DND-41 (cell line): ENCODE measurements at regions not wholly inside any gene's neighbourhood (a gene's known extent, or its start where the extent isn't known, plus 50 kb on each side); places are given as distances from the start of the nearest gene placed in this dataset.
A peak's percentile ranks its signal among the peaks of the same experiment; 100 is the strongest.

ENCODE experiments used
- ATAC-seq: fragments of 200-7000 bp; cut with Tn5 transposase; 3 replicates; pipeline ENCODE4 v1.9.1; 2021; ENCODE audit warnings: low read depth; ENCODE audit not compliant: insufficient read depth
- DNase-seq: peaks from one replicate; pipeline ENCODE4 v3.0.0-alpha.2; 2020
- H2AFZ ChIP-seq: 2 replicates; pipeline ENCODE4 v1.6.0; 2012; ENCODE audit warnings: low read depth, low read length
- H3K27ac ChIP-seq: 2 replicates; pipeline ENCODE4 v1.5.1; 2012; ENCODE audit warnings: low read length, inconsistent platforms
- H3K27me3 ChIP-seq: fragments of 200-600 bp; sonication (generic); 2 replicates; pipeline ENCODE4 v1.6.0; 2012; ENCODE audit warnings: low read length, mild to moderate bottlenecking, inconsistent platforms; ENCODE audit not compliant: insufficient read depth, poor library complexity
- H3K36me3 ChIP-seq: 2 replicates; pipeline ENCODE4 v1.5.1; 2012; ENCODE audit warnings: low read length, inconsistent platforms; ENCODE audit not compliant: insufficient read depth
- H3K4me1 ChIP-seq: 2 replicates; pipeline ENCODE4 v1.5.1; 2012; ENCODE audit warnings: mild to moderate bottlenecking, low read length; ENCODE audit not compliant: insufficient read depth
- H3K4me2 ChIP-seq: 2 replicates; pipeline ENCODE4 v1.6.0; 2012; ENCODE audit warnings: mild to moderate bottlenecking, moderate library complexity, low read length, inconsistent platforms; ENCODE audit not compliant: insufficient read depth
- H3K4me3 ChIP-seq, 2 experiments: fragments of 200-600 bp in 1 of 2; shearing (Covaris generic) in 1 of 2; 2 replicates each; pipeline ENCODE4 v1.5.1; 2012 to 2016; ENCODE audit warnings: inconsistent platforms in 2 of 2, low read length in 2 of 2, mild to moderate bottlenecking in 2 of 2, low read depth in 1 of 2, moderate library complexity in 1 of 2
- H3K79me2 ChIP-seq: 2 replicates; pipeline ENCODE4 v1.6.0; 2012; ENCODE audit warnings: low read length, inconsistent platforms; ENCODE audit not compliant: insufficient read depth
- H3K9ac ChIP-seq: 2 replicates; pipeline ENCODE4 v1.6.0; 2012; ENCODE audit warnings: low read depth, mild to moderate bottlenecking, inconsistent platforms, low read length, moderate library complexity
- H3K9me3 ChIP-seq: 2 replicates; pipeline ENCODE4 v1.5.1; 2012; ENCODE audit warnings: low read length, moderate library complexity, mild to moderate bottlenecking, inconsistent platforms; ENCODE audit not compliant: insufficient read depth, severe bottlenecking
- H4K20me1 ChIP-seq: 2 replicates; pipeline ENCODE4 v1.6.0; 2012; ENCODE audit warnings: low read length; ENCODE audit not compliant: insufficient read depth
- CTCF ChIP-seq: IDR thresholded peaks from 2 replicates; pipeline ENCODE4 v1.5.1; 2012; ENCODE audit warnings: borderline replicate concordance, low read length, moderate library complexity, mild to moderate bottlenecking; ENCODE audit not compliant: poor library complexity, severe bottlenecking; ENCODE audit errors: extremely low read depth
- EZH2 ChIP-seq: IDR thresholded peaks from 3 replicates; pipeline ENCODE4 v1.6.1; 2012; ENCODE audit warnings: borderline replicate concordance, low read depth, mild to moderate bottlenecking, moderate library complexity, low read length, inconsistent platforms; ENCODE audit not compliant: severe bottlenecking

DNA sequence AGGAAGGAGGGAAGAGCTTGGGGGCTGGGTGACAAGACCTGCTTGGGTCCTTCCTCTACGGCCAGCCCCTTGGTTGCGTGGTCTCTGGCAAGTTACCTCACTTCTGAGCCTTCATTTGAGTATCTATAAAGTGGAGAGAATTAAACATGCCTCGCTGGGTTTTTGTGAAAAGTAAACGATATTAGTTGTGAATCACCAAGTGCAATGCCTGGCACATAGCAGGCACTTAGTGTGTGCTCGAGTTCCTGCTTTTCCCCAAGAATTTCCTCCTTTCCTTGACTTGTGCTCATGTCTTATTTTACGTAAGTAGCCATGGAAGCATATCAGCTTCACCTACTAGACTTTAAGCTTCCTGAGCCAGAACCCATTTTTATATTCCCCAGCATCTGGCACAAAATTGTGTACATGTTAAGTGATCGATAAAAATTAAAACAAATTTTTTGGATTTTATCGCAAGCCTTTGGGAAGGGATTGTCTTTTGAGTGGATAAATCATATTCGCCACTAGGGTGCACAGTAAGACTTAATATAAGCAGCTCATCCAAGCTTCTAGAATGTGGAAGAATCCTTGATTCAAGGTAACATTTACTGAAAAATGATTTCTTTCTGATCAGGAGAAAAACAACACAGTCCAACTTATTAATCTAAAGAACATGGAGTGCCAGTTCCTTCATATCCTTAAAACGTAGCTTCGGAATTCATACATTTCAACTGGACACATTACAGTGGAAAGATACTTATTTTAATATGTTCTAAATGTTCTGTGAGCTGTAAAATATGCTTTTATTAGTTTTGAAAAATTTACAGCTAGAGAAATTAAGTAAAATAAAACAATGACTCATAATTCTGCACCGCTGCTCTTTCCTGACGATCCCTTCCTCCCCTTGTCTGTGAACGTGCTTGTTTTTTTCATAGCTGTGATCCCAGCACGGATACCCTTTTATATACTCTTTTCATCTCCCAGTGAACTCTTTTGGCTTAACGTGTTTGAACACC lies 62.0 kb downstream of the SLC25A47 start:
- no peak overlapping the region for H3K4me3 ChIP-seq

DNA sequence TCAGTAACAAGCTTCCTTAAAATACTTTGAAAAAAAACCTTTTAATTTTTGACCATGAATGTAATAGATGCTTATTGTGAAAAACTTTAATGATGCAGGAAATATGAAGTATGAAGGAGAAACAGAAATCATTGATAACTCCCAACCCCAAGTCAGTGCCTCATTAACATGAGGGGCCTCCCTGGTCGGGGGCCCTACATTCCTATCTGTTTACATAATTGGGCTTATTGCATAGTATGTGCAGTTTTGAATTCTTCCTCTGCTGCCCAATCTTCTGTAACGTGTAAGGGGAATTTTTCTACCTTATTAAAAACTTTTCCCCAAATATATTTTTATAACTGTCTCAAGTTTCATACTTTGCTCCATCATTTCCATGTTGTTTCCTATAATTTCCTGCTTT lies 63.0 kb downstream of the SLC25A47 start:
- ATAC-seq (no peak), DNase-seq (no peak)
- TF ChIP-seq EZH2 (no peak), CTCF (no peak)
- peaks cover 45% of the 10 kb centered on the region for H3K4me1 ChIP-seq
- H3K27me3 ChIP-seq = no peaks in the 10 kb centered on the region
- no peak overlapping the region for H3K4me3 ChIP-seq
- no peak overlapping the region for H3K9ac ChIP-seq
- peaks cover 20% of the 10 kb centered on the region for H3K36me3 ChIP-seq
- peaks cover 38% of the 10 kb centered on the region for H3K79me2 ChIP-seq
- H2AFZ ChIP-seq = no peak overlapping the region
- no peaks in the 10 kb centered on the region for H4K20me1 ChIP-seq
- H3K4me2 ChIP-seq = no peak overlapping the region
- 0 out of 2 replicates have a peak overlapping the region, but pooled peaks have one; percentile 7 for H3K27ac ChIP-seq
- H3K9me3 ChIP-seq = no peaks in the 10 kb centered on the region

More for the DNA sequence above, 62.0 kb downstream of the SLC25A47 start:
- Histone ChIP-seq H3K9ac (peak overlapping the region; percentile 29), H3K79me2 (peaks cover 31% of the 10 kb centered on the region), H3K27ac (peak overlapping the region; percentile 79), H3K4me2 (no peak overlapping the region), H4K20me1 (no peaks in the 10 kb centered on the region), H3K36me3 (peaks cover 20% of the 10 kb centered on the region), H3K27me3 (no peaks in the 10 kb centered on the region), H3K9me3 (no peaks in the 10 kb centered on the region), H2AFZ (no peak overlapping the region), H3K4me1 (peaks cover 45% of the 10 kb centered on the region)
- TF ChIP-seq CTCF (peak; percentile 75), EZH2 (no peak)
- ATAC-seq (no peak), DNase-seq (no peak)

GRCh38 chr14:100386846-100387245 lies 63.7 kb downstream of the SLC25A47 start:
- Histone ChIP-seq H3K4me2 (no peak overlapping the region), H3K9ac (no peak overlapping the region), H3K27me3 (no peaks in the 10 kb centered on the region), H4K20me1 (no peaks in the 10 kb centered on the region), H2AFZ (no peak overlapping the region), H3K27ac (0 out of 2 replicates have a peak overlapping the region, but pooled peaks have one; percentile 13), H3K36me3 (peaks cover 17% of the 10 kb centered on the region), H3K79me2 (peaks cover 38% of the 10 kb centered on the region), H3K4me3 (no peak overlapping the region), H3K9me3 (no peaks in the 10 kb centered on the region), H3K4me1 (peaks cover 45% of the 10 kb centered on the region)
- DNase-seq (no peak), ATAC-seq (no peak)
- no peak for TF ChIP-seq EZH2
- no peak for TF ChIP-seq CTCF
